Prostate gland (tissue), 2 donors: ENCODE measurements at regions not wholly inside any gene's neighbourhood (a gene's known extent, or its start where the extent isn't known, plus 50 kb on each side); places are given as distances from the start of the nearest gene placed in this dataset.

ENCODE experiments used
- DNase-seq: peaks from one replicate; pipeline ENCODE4 v3.0.0-alpha.2; 2019; ENCODE audit warnings: low spot score
- H3K27ac ChIP-seq, 2 donors: fragments of 200-600 bp; sonication (generic); 2 replicates each; pipeline ENCODE4 v1.5.1; 2017 to 2019
- H3K27me3 ChIP-seq: fragments of 200-600 bp; sonication (generic); replicated peaks from 2 replicates; pipeline ENCODE4 v1.5.1; 2019; ENCODE audit not compliant: insufficient read depth
- H3K36me3 ChIP-seq, 2 donors: fragments of 200-600 bp; sonication (generic); 1 replicate in 1 of 2; 2 replicates in 1 of 2; pipeline versions ENCODE4 v1.5.1 to v1.8.1; 2017 to 2019
- H3K4me1 ChIP-seq: fragments of 200-600 bp; sonication (generic); replicated peaks from 2 replicates; pipeline ENCODE4 v1.5.1; 2019
- H3K4me3 ChIP-seq, 2 donors: fragments of 200-600 bp; sonication (generic); 2 replicates each; pipeline ENCODE4 v1.5.1; 2017 to 2019
- H3K9me3 ChIP-seq: fragments of 200-600 bp; sonication (generic); 2 replicates; pipeline ENCODE4 v1.5.1; 2017
- POLR2A ChIP-seq: fragments of 450-650 bp; IDR thresholded peaks from one replicate; pipeline ENCODE4 v1.6.1; 2016; ENCODE audit warnings: antibody characterized with exemption, mild to moderate bottlenecking
- POLR2AphosphoS5 ChIP-seq: sonication (generic); formaldehyde crosslinking; IDR thresholded peaks from one replicate; pipeline ENCODE4 v1.6.1; 2017; ENCODE audit warnings: antibody characterized with exemption
- whole genome bisulfite sequencing: methylation state at CpG from one replicate; pipeline ENCODE4 v1.1.5; 2018; 5-methylcytosine and 5-hydroxymethylcytosine counted together
- intact Hi-C: fragments of 100-400 bp; cut with DNase I; formaldehyde crosslinking; loops from one replicate; pipeline ENCODE4 v1.14.2; 2022
- TF ChIP-seq, protein P1 (sequence below), 4 experiments: fragments of 200-600 bp in 2 of 4; fragments of 450-650 bp in 2 of 4; sonication (generic) in 2 of 4; IDR thresholded peaks; 1 replicate in 3 of 4; 2 replicates in 1 of 4; pipeline ENCODE4 v1.5.1; 2016 to 2019; ENCODE audit warnings: antibody characterized with exemption in 4 of 4, mild to moderate bottlenecking in 2 of 4, moderate library complexity in 2 of 4

DNA sequence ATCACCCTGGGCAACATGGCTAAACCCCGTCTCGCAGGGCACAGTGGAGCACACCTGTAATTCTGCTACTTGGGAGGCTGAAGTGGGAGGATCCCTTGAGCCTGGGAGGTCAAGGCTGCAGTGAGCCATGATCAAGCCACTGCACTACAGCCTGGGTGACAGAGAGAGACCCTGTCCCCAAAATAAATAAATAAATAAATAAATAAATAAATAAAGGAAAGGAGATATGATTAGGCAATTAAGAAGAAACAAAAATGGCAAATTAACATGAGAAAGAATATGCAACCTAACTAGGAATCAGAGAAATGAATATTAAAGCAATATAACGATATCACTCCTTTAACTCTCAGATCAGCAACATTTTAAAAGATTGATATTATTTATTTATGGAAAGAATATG is 92.3 kb downstream of the C1D start:
- H3K27ac ChIP-seq: no peak overlapping the region
- WGBS: 92% methylated on average over 3 of the region's 3 CpGs
- no peaks in the 10 kb centered on the region for H3K4me1 ChIP-seq
- H3K27me3 ChIP-seq: no peaks in the 10 kb centered on the region
- TF ChIP-seq POLR2A: no peak
- no peak for TF ChIP-seq POLR2AphosphoS5
- TF ChIP-seq, protein P1, sequence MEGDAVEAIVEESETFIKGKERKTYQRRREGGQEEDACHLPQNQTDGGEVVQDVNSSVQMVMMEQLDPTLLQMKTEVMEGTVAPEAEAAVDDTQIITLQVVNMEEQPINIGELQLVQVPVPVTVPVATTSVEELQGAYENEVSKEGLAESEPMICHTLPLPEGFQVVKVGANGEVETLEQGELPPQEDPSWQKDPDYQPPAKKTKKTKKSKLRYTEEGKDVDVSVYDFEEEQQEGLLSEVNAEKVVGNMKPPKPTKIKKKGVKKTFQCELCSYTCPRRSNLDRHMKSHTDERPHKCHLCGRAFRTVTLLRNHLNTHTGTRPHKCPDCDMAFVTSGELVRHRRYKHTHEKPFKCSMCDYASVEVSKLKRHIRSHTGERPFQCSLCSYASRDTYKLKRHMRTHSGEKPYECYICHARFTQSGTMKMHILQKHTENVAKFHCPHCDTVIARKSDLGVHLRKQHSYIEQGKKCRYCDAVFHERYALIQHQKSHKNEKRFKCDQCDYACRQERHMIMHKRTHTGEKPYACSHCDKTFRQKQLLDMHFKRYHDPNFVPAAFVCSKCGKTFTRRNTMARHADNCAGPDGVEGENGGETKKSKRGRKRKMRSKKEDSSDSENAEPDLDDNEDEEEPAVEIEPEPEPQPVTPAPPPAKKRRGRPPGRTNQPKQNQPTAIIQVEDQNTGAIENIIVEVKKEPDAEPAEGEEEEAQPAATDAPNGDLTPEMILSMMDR (IDR thresholded peaks at IDR 0.05): no peak
- no peaks in the 10 kb centered on the region for H3K9me3 ChIP-seq
- no peak overlapping the region for H3K4me3 ChIP-seq
- intact Hi-C loops: no loop called here
- no peaks in the 10 kb centered on the region for H3K36me3 ChIP-seq
- DNase-seq: no peak

DNA sequence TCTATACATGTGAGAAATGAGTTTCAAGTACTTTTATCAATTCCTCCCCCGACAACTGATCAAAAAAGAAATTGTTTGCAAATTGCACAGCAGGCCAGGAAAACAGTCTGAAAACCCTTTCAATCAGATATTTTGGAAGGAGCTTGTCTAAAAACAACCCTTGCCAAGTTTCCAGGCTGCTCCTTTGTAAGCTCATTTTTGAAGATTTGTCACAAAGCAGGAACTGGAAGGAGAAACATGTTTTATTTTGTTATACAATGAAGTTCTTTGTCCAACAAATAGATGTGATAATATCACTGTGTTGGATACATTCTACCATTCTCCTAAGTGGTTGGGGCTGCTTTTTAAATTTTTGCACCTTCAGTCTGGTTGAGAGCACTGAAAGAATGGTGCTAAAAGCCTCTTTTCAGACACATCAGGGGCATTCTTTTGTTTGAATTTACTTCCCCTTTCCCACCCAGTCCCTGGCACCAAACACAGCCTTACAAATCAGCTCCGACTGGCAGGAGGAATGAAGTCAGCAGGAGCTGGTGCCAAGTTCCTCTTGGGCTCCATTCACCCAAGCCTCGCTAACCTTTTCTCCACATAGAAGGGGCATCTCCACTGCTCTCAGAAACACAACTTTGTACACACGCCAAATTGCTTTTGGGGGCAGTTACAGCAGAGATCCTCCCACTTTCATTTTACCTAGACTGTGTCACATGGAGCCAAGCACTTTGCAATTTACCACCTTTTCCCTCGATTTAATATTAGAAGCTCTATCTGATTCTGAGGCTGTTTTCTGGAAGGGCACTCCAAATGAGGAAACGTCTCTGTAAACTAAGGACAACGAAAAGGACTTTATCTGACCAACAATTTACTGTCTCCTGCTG is 88.0 kb downstream of the C1D start:
- no peaks in the 10 kb centered on the region for H3K4me1 ChIP-seq
- TF ChIP-seq, protein P1 (IDR thresholded peaks at IDR 0.05): no peak
- no peak overlapping the region for H3K27ac ChIP-seq
- no peaks in the 10 kb centered on the region for H3K27me3 ChIP-seq
- 10% methylated on average over 7 of the region's 7 CpGs for WGBS
- intact Hi-C loops: no loop called here
- no peaks in the 10 kb centered on the region for H3K36me3 ChIP-seq
- no peaks in the 10 kb centered on the region for H3K9me3 ChIP-seq
- H3K4me3 ChIP-seq: no peak overlapping the region
- peak; percentile 56 for DNase-seq

DNA sequence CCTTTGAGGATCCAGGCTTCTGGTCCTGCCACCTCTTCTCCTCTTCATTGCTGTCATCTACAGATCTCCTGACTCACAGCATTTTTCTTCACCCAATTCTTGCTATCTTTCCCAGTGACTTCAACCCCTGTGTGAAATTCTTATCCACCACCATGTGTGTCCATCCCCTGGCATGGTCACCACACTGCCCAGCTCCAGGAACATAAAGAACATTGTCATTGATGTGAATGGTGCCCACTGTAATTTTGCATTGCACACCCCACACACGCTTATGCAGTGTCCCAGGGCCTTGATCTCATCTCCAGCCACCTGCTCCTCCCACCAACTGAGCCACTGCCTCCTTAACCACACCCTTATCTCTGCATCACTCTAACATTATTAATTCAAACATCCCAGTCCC is 85.3 kb downstream of the C1D start:
- Histone ChIP-seq H3K4me3 (no peak overlapping the region), H3K9me3 (no peaks in the 10 kb centered on the region), H3K36me3 (no peaks in the 10 kb centered on the region), H3K27ac (no peak overlapping the region), H3K27me3 (no peaks in the 10 kb centered on the region), H3K4me1 (no peaks in the 10 kb centered on the region)
- WGBS: 89% methylated on average over 1 of the region's 1 CpG
- intact Hi-C loops: no loop called here
- no peak for DNase-seq
- no peak for TF ChIP-seq POLR2AphosphoS5
- TF ChIP-seq, protein P1 (IDR thresholded peaks at IDR 0.05): no peak
- no peak for TF ChIP-seq POLR2A

DNA sequence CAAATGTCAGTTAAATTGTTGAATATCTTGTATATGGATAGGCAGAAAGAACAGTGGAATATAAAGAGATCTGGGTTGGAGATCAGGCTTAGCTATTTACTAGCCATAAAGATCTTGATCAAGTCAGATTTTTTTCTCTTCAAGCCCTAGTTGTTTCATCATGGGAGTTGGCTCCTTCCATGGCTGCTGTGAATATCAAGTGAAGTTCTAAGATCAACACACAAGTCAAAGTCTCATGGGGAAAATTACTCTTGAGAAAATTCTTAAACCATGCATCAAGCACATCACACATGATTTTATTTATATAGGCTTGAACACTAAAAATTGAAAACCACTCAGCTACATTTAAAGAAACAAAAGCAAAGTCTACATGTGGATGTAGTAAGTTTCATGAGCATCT is 79.8 kb downstream of the C1D start:
- intact Hi-C loops: no loop called here

More for the DNA sequence above, 79.8 kb downstream of the C1D start:
- DNase-seq: no peak
- Histone ChIP-seq H3K36me3 (no peaks in the 10 kb centered on the region), H3K4me3 (no peak overlapping the region), H3K9me3 (no peaks in the 10 kb centered on the region), H3K4me1 (no peaks in the 10 kb centered on the region), H3K27ac (no peak overlapping the region), H3K27me3 (no peaks in the 10 kb centered on the region)
- TF ChIP-seq POLR2AphosphoS5 (no peak), POLR2A (no peak)
- TF ChIP-seq, protein P1 (IDR thresholded peaks at IDR 0.05): no peak
